ENCODE measurements at regions not wholly inside any gene's neighbourhood (a gene's known extent, or its start where the extent isn't known, plus 50 kb on each side); places are given as distances from the start of the nearest gene placed in this dataset.
"Not testable (repeated sequence)": the region's sequence is repeated elsewhere in the genome, so short reads cannot be mapped to it uniquely, and the experiment has no call there.

DNA sequence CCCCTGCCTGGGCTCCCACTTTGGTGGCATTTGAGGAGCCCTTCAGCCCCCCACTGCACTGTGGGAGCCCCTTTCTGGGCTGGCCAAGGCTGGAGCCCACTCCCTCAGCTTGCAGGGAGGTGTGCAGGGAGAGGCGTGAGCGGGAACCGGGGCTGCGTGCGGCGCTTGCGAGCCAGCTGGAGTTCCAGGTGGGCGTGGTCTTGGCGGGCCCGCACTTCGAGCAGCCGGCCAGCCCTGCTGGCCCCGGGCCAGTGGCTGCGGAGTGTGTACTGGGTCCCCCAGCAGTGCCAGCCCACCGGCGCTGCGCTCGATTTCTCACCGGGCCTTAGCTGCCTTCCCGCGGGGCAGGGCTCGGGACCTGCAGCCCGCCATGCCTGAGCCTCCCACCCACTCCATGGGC, 94.5 kb upstream of the METAP2 start:
- not testable (repeated sequence) for TF ChIP-seq CTCF, POLR2A (IDR thresholded peaks at IDR 0.05)
